H9 (cell line): ENCODE measurements at regions not wholly inside any gene's neighbourhood (a gene's known extent, or its start where the extent isn't known, plus 50 kb on each side); places are given as distances from the start of the nearest gene placed in this dataset.

ENCODE experiments used
- DNase-seq: peaks from one replicate; pipeline ENCODE4 v3.0.0-alpha.2; 2017
- H2AFZ ChIP-seq: one replicate; pipeline ENCODE4 v1.6.1; 2013; ENCODE audit warnings: mild to moderate bottlenecking, low read length, control low read depth, moderate library complexity
- H2AK5ac ChIP-seq: 2 replicates; pipeline ENCODE4 v1.6.1; 2013; ENCODE audit warnings: low read length, control low read depth, mixed read lengths; ENCODE audit not compliant: insufficient read length
- H2BK120ac ChIP-seq: one replicate; pipeline ENCODE4 v1.6.1; 2013; ENCODE audit warnings: low read depth, mild to moderate bottlenecking, low read length, control low read depth, inconsistent platforms; ENCODE audit not compliant: poor library complexity, severe bottlenecking
- H2BK12ac ChIP-seq: 2 replicates; pipeline ENCODE4 v1.6.1; 2013; ENCODE audit warnings: low read length, control low read depth, mixed read lengths, low read depth; ENCODE audit not compliant: insufficient read length
- H2BK15ac ChIP-seq: 2 replicates; pipeline ENCODE4 v1.6.1; 2013; ENCODE audit warnings: low read depth, low read length, control low read depth
- H2BK20ac ChIP-seq: one replicate; pipeline ENCODE4 v1.6.1; 2013; ENCODE audit warnings: low read depth, mild to moderate bottlenecking, low read length, control low read depth, inconsistent platforms; ENCODE audit not compliant: poor library complexity, severe bottlenecking
- H2BK5ac ChIP-seq: 2 replicates; pipeline ENCODE4 v1.6.1; 2013; ENCODE audit warnings: low read length, control low read depth, mixed read lengths; ENCODE audit not compliant: insufficient read length
- H3K14ac ChIP-seq: 2 replicates; pipeline ENCODE4 v1.6.1; 2013; ENCODE audit warnings: low read length, control low read depth; ENCODE audit not compliant: insufficient read depth
- H3K18ac ChIP-seq: 2 replicates; pipeline ENCODE4 v1.6.1; 2013; ENCODE audit warnings: low read depth, mild to moderate bottlenecking, mixed read lengths, low read length, control low read depth; ENCODE audit not compliant: insufficient read length
- H3K23ac ChIP-seq: 2 replicates; pipeline ENCODE4 v1.6.1; 2013; ENCODE audit warnings: low read length, control low read depth, mixed read lengths, low read depth; ENCODE audit not compliant: insufficient read length
- H3K23me2 ChIP-seq: 2 replicates; pipeline ENCODE4 v1.6.1; 2013; ENCODE audit warnings: low read depth, mild to moderate bottlenecking, mixed read lengths, low read length, control low read depth; ENCODE audit not compliant: insufficient read length, poor library complexity, severe bottlenecking
- H3K27ac ChIP-seq: 2 replicates; pipeline ENCODE4 v1.5.1; 2013; ENCODE audit warnings: low read length, control low read depth, mixed read lengths, low read depth; ENCODE audit not compliant: insufficient read length
- H3K27me3 ChIP-seq: 2 replicates; pipeline ENCODE4 v1.6.1; 2013; ENCODE audit warnings: low read length, control low read depth, inconsistent platforms; ENCODE audit not compliant: insufficient read depth
- H3K4ac ChIP-seq: 2 replicates; pipeline ENCODE4 v1.6.1; 2013; ENCODE audit warnings: low read depth, mild to moderate bottlenecking, control low read depth, inconsistent platforms, low read length, moderate library complexity
- H3K4me1 ChIP-seq: 2 replicates; pipeline ENCODE4 v1.6.1; 2013; ENCODE audit warnings: low read length, control low read depth, inconsistent platforms; ENCODE audit not compliant: insufficient read depth
- H3K4me2 ChIP-seq: 2 replicates; pipeline ENCODE4 v1.6.1; 2013; ENCODE audit warnings: low read length, control low read depth, mixed read lengths; ENCODE audit not compliant: insufficient read length, insufficient read depth
- H3K56ac ChIP-seq: 2 replicates; pipeline ENCODE4 v1.6.1; 2013; ENCODE audit warnings: low read depth, mild to moderate bottlenecking, mixed read lengths, low read length, control low read depth; ENCODE audit not compliant: insufficient read length
- H3K79me1 ChIP-seq: 2 replicates; pipeline ENCODE4 v1.6.1; 2013; ENCODE audit warnings: low read depth, mild to moderate bottlenecking, moderate library complexity, low read length, control low read depth, inconsistent platforms; ENCODE audit not compliant: insufficient read depth, poor library complexity, severe bottlenecking
- H3K79me2 ChIP-seq: 2 replicates; pipeline ENCODE4 v1.6.1; 2013; ENCODE audit warnings: low read length, control low read depth, inconsistent platforms; ENCODE audit not compliant: insufficient read depth
- H3K9ac ChIP-seq: 2 replicates; pipeline ENCODE4 v1.6.1; 2013; ENCODE audit warnings: low read length, control low read depth, mixed read lengths; ENCODE audit not compliant: insufficient read length; ENCODE audit errors: extremely low read depth
- H3K9me3 ChIP-seq: one replicate; pipeline ENCODE4 v1.6.1; 2013; ENCODE audit warnings: low read depth, low read length, inconsistent platforms; ENCODE audit not compliant: control insufficient read depth
- H3T11ph ChIP-seq: one replicate; pipeline ENCODE4 v1.6.1; 2013; ENCODE audit warnings: mild to moderate bottlenecking, low read length, control low read depth, inconsistent platforms
- H4K20me1 ChIP-seq: one replicate; pipeline ENCODE4 v1.6.1; 2013; ENCODE audit not compliant: control insufficient read depth, insufficient read length, insufficient read depth
- H4K5ac ChIP-seq: 2 replicates; pipeline ENCODE4 v1.6.1; 2013; ENCODE audit warnings: low read depth, mild to moderate bottlenecking, mixed read lengths, low read length, control low read depth; ENCODE audit not compliant: insufficient read length
- H4K8ac ChIP-seq: replicated peaks from 2 replicates; pipeline ENCODE4 v1.6.1; 2013; ENCODE audit warnings: low read length, control low read depth, mixed read lengths, low read depth; ENCODE audit not compliant: insufficient read length
- H4K91ac ChIP-seq: 2 replicates; pipeline ENCODE4 v1.6.1; 2013; ENCODE audit warnings: low read depth, mild to moderate bottlenecking, moderate library complexity, mixed read lengths, low read length, control low read depth; ENCODE audit not compliant: insufficient read length
- H3K27ac Mint-ChIP-seq, 3 experiments: 2 replicates in 2 of 3; 3 replicates in 1 of 3; pipeline ENCODE4 v1.8.0; 2020 to 2021; ENCODE audit warnings: mixed read lengths in 3 of 3, mild to moderate bottlenecking in 1 of 3, moderate library complexity in 1 of 3
- H3K27me3 Mint-ChIP-seq: 2 replicates; pipeline ENCODE4 v1.8.0; 2021; ENCODE audit warnings: low read depth, mild to moderate bottlenecking, moderate library complexity, mixed read lengths
- H3K36me3 Mint-ChIP-seq, 3 experiments: 2 replicates in 2 of 3; 3 replicates in 1 of 3; pipeline ENCODE4 v1.8.0; 2020 to 2021; ENCODE audit warnings: low read depth in 3 of 3, mixed read lengths in 3 of 3; ENCODE audit not compliant: insufficient read depth in 1 of 3
- H3K4me1 Mint-ChIP-seq, 2 experiments: 2 replicates each; pipeline ENCODE4 v1.8.0; 2020; ENCODE audit warnings: mixed read lengths in 2 of 2
- H3K4me3 Mint-ChIP-seq, 2 experiments: 2 replicates in 1 of 2; 3 replicates in 1 of 2; pipeline ENCODE4 v1.8.0; 2020 to 2021; ENCODE audit warnings: mild to moderate bottlenecking in 2 of 2, mixed read lengths in 2 of 2, moderate library complexity in 1 of 2
- H3K9me3 Mint-ChIP-seq, 2 experiments: 2 replicates in 1 of 2; 3 replicates in 1 of 2; pipeline ENCODE4 v1.8.0; 2020; ENCODE audit warnings: mild to moderate bottlenecking in 2 of 2, mixed read lengths in 2 of 2, moderate library complexity in 1 of 2
- WGBS: extraction: QIAGEN DNeasy Blood & Tissue Kit; methylation state at CpG from one replicate; pipeline ENCODE4 v1.1.7; 2013; ENCODE audit warnings: missing lambda C conversion rate, low lambda C conversion rate, mixed read lengths; ENCODE audit not compliant: insufficient read length; ENCODE audit errors: extremely low coverage; 5-methylcytosine and 5-hydroxymethylcytosine counted together
- TF ChIP-seq, protein P1 (sequence below): fragments of 200-600 bp; sonication (generic); conservative IDR thresholded peaks from 3 replicates; pipeline ENCODE4 v1.8.0; 2021; ENCODE audit warnings: antibody characterized with exemption, mild to moderate bottlenecking

DNA sequence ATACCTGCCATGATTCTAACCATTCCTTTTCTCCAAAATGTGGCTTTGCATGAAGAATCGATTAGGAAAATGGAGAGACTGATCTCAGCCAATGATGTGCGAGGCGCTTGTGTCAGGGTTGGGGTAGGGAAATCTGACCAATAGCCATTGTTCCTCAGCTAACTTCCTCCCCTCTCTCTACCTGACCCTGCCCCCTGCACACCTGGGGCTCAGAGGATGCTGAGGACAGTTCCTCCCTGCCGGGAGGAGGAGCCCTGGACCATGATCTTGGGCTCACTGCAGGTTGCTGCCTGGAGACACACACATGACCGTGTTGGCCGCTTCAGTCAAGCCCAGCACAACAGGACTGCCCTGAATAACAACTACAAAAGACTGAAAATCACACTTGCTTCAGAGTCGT lies 119.8 kb upstream of the SFSWAP start:
- Mint-ChIP-seq H3K27ac (no peak overlapping the region; a peak in 1 of 7 replicates), H3K36me3 (0 out of 7 replicates have a peak, but pooled peaks cover 0 to 2% (median 0%) of the 10 kb centered on the region in 3 experiments), H3K9me3 (no peaks in the 10 kb centered on the region), H3K4me3 (peak overlapping the region in 1 of 2 experiments; percentile 22; a peak in 1 of 5 replicates), H3K4me1 (peaks cover 14 to 22% of the 10 kb centered on the region in 2 experiments), H3K27me3 (peaks cover 9% of the 10 kb centered on the region)
- H3K4ac ChIP-seq = no peak overlapping the region
- no peak overlapping the region for H2BK20ac ChIP-seq
- no peak overlapping the region for H3K14ac ChIP-seq
- no peak overlapping the region for H3K56ac ChIP-seq
- TF ChIP-seq, protein P1, sequence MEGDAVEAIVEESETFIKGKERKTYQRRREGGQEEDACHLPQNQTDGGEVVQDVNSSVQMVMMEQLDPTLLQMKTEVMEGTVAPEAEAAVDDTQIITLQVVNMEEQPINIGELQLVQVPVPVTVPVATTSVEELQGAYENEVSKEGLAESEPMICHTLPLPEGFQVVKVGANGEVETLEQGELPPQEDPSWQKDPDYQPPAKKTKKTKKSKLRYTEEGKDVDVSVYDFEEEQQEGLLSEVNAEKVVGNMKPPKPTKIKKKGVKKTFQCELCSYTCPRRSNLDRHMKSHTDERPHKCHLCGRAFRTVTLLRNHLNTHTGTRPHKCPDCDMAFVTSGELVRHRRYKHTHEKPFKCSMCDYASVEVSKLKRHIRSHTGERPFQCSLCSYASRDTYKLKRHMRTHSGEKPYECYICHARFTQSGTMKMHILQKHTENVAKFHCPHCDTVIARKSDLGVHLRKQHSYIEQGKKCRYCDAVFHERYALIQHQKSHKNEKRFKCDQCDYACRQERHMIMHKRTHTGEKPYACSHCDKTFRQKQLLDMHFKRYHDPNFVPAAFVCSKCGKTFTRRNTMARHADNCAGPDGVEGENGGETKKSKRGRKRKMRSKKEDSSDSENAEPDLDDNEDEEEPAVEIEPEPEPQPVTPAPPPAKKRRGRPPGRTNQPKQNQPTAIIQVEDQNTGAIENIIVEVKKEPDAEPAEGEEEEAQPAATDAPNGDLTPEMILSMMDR = no peak
- no CpG with 5 or more reads among the region's 7 CpGs for WGBS
- no peaks in the 10 kb centered on the region; the same call in 1 of the 2 replicates for H3K4me1 ChIP-seq
- H3K23ac ChIP-seq = no peak overlapping the region
- no peak overlapping the region for H2BK15ac ChIP-seq
- no peak overlapping the region for H4K8ac ChIP-seq
- H3K9me3 ChIP-seq = no peaks in the 10 kb centered on the region
- H3K27ac ChIP-seq = no peak overlapping the region
- H3K27me3 ChIP-seq = no peaks in the 10 kb centered on the region
- H4K91ac ChIP-seq = no peak overlapping the region
- H2BK5ac ChIP-seq = no peak overlapping the region
- DNase-seq = no peak
- no peak overlapping the region for H3K4me2 ChIP-seq
- H3K23me2 ChIP-seq = no peaks in the 10 kb centered on the region
- H2BK12ac ChIP-seq = no peak overlapping the region
- H3K79me2 ChIP-seq = no peaks in the 10 kb centered on the region
- no peak overlapping the region for H3T11ph ChIP-seq
- no peak overlapping the region for H2AK5ac ChIP-seq
- H4K20me1 ChIP-seq = no peaks in the 10 kb centered on the region
- H3K18ac ChIP-seq = no peak overlapping the region
- no peak overlapping the region for H3K9ac ChIP-seq
- no peak overlapping the region for H2BK120ac ChIP-seq
- H3K79me1 ChIP-seq = no peaks in the 10 kb centered on the region
- no peak overlapping the region for H2AFZ ChIP-seq
- H4K5ac ChIP-seq = no peak overlapping the region
